ENCODE measurements at regions not wholly inside any gene's neighbourhood (a gene's known extent, or its start where the extent isn't known, plus 50 kb on each side); places are given as distances from the start of the nearest gene placed in this dataset.

DNA sequence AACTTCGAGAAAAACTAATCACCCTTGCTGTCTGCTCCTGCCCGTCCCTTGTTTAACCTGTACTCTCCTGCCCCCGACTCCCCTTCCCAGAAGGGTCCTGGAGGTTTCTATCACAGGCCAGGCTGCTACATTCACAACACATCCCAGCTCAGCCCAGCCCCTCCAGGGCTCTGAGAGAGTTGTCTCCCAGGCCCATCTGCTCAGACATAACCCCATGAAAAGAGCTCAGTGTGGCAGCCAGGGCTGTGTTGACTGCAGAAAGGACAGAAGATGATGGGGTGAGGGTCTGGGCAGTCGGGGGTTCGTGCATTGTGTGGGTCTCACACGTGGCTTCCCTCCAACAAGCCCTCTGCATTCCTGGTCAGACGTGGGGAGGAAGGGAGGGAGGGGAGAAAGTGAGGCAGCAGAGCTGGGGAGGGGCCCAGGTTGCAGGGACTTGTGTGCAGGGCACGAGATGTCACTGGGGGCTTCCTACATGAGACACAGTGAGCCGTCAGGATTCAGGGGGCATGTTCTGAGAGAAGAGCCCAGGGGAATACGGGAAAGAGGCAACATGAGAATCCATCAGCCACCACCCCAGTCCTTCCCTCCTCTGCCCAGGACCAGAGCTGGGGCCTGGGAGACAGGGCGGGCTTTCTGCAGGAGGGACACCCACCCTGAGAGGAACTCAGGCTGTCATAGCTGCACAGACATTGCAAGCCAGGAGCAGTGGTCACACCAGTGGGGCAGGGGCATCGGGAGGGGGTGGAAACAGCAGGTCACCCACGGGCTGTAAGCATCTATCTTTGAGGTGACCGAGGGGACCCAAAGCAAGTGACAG, 372.9 kb downstream of the PREX1 start:
- H3K4me3 ChIP-seq (replicated peaks; ENCODE audit: low read depth, low read length): no peak overlapping the region
- no peak for DNase-seq (ENCODE audit: low read depth)
- TF ChIP-seq, protein P1, sequence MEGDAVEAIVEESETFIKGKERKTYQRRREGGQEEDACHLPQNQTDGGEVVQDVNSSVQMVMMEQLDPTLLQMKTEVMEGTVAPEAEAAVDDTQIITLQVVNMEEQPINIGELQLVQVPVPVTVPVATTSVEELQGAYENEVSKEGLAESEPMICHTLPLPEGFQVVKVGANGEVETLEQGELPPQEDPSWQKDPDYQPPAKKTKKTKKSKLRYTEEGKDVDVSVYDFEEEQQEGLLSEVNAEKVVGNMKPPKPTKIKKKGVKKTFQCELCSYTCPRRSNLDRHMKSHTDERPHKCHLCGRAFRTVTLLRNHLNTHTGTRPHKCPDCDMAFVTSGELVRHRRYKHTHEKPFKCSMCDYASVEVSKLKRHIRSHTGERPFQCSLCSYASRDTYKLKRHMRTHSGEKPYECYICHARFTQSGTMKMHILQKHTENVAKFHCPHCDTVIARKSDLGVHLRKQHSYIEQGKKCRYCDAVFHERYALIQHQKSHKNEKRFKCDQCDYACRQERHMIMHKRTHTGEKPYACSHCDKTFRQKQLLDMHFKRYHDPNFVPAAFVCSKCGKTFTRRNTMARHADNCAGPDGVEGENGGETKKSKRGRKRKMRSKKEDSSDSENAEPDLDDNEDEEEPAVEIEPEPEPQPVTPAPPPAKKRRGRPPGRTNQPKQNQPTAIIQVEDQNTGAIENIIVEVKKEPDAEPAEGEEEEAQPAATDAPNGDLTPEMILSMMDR (IDR thresholded peaks at IDR 0.05; ENCODE audit: low read length, missing control alignments): no peak

DNA sequence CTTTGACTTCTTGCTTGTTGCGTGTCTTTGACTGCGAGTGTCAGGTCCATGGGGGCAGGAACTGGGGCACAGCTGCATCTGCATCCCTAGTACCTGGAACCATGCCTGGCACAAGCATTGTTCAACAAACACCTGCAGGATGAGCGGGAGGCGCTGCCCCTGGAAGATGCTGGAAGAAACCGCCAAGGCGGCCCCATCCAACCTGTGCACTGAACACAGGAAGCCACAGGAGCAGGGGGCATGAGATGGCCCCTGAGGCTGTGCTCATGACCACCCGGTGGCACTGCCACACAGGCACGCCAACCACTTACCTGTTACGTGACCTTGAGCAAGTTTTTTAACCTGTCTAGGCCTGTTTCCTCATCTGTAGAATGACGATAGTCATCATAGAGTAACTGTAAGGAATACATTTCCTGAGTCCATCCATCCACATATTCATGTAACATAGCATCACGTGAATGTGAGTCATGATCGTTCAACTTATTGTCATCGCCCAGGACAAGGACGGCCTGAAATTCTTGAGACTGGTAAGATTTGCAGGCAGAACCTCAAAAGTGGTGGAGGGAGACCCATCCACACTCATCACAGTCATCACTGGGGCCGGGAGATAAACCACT, 374.2 kb downstream of the PREX1 start:
- no peak for DNase-seq (ENCODE audit: low read depth)
- TF ChIP-seq, protein P1 (IDR thresholded peaks at IDR 0.05; ENCODE audit: low read length, missing control alignments): no peak
- no peak overlapping the region for H3K4me3 ChIP-seq (replicated peaks; ENCODE audit: low read depth, low read length)

DNA sequence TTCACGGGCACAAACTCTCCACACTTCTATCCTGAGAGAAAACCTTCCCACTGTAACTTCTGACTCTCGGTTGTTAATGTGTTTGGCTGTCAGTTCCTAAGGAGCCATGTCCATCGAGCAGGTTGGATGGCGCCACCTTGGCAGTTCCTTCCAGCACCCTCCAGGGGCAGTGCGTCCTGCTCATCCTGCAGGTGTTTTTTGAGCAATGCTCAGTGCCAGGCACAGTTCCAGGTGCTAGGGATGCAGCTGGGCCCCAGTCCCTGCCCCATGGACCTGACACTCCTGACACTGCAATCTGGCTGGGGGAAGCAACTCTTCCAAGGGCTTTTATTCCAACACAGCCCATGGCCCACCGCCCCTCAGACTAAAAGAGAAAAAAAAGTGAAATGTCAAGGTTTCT, 376.4 kb downstream of the PREX1 start:
- H3K4me3 ChIP-seq (replicated peaks; ENCODE audit: low read depth, low read length): no peak overlapping the region
- TF ChIP-seq, protein P1 (IDR thresholded peaks at IDR 0.05; ENCODE audit: low read length, missing control alignments): no peak
- DNase-seq (ENCODE audit: low read depth): no peak

DNA sequence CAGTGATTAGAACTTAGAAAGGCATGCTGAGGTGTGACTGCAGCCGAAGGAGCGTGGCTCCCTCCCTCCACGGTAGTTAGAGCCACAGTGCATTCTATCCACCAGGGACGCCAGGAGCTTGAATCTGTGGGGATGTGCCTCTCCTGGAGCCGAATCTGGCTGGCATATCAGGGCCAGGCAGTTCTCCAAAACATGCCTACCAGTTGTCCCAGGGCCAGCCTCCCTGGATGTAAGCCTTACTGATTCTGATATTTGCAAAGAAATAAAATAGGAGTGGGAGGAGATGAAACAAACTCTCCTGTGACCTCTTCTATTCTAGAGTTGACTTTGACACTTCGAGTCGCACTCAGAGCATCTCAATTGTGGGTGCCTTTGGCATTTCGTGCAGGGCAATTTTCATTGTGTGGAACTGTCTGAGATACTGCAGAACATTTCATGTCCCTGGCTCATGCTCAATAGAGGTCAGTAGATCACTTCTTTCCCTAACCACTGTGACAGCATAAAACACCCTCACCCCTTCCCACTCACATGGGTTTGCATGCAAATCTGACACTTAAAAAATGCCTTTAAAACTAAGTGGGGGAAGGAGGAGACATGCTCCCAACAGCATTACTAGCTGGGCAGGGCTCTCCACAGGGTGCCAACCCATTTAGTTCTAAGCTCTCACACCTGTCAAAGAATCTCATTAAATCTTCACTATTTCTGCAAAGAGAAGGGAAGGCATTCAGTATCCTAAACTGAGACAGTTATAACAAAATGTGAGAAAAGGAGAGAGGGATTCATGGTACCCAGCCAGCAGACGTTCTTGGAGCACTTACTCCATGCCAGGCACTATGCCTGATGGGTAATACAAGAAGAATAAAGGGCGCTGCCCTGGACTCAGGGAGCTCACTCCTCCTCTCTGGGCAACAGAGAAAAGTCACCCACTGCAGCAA, 378.9 kb downstream of the PREX1 start:
- DNase-seq (ENCODE audit: low read depth): no peak
- no peak overlapping the region for H3K4me3 ChIP-seq (replicated peaks; ENCODE audit: low read depth, low read length)
- TF ChIP-seq, protein P1 (IDR thresholded peaks at IDR 0.05; ENCODE audit: low read length, missing control alignments): no peak

DNA sequence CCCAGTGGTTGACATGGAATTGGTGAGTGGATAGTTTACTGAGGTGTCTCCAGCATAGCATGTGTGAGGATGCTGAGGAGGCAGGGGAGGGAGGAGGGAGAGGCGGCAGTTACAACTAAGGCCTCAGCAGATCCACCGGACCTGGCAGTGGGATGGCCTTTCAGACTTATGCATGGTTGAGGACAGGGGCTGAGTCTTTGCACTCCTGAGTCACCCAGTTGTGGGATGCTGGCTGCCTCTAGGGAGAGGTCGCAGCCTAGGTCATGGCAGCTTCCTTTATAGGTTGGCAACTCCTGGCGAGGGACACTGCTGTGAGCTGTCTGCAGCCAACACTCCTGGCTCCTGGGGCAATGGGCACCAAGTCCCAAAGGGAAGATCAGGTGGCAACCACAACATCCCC, 380.3 kb downstream of the PREX1 start:
- no peak overlapping the region for H3K4me3 ChIP-seq (replicated peaks; ENCODE audit: low read depth, low read length)
- no peak for DNase-seq (ENCODE audit: low read depth)
- TF ChIP-seq, protein P1 (IDR thresholded peaks at IDR 0.05; ENCODE audit: low read length, missing control alignments): no peak

DNA sequence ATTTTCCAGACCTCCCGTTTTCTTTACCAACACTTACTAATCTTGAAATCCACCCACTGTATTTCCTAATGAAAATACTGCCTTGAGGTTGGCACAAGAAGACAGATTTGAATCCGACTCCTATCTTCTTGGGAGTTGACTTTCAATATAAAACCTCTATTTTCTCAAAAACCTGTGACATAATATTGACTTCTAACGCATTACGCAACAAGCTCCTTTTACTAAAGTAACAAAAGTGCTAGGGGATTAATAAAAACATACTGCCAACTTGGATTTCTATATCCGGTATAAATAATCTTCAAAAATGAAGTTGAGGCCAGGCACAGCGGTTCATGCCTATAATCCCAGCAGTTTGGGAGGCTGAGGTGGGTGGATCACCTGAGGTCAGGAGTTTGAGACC, 382.0 kb downstream of the PREX1 start:
- no peak for DNase-seq (ENCODE audit: low read depth)
- H3K4me3 ChIP-seq (replicated peaks; ENCODE audit: low read depth, low read length): no peak overlapping the region
- TF ChIP-seq, protein P1 (IDR thresholded peaks at IDR 0.05; ENCODE audit: low read length, missing control alignments): no peak

All from fibroblast of pulmonary artery (primary cell).